ENCODE measurements at regions not wholly inside any gene's neighbourhood (a gene's known extent, or its start where the extent isn't known, plus 50 kb on each side); places are given as distances from the start of the nearest gene placed in this dataset.

- H3K27me3 ChIP-seq (ENCODE audit: insufficient read depth, poor library complexity, severe bottlenecking): no peaks in the 10 kb centered on the region
- no peak for TF ChIP-seq CTCF (IDR thresholded peaks at IDR 0.05; ENCODE audit: poor library complexity, severe bottlenecking)
- no peak overlapping the region for H3K4me3 ChIP-seq (ENCODE audit: severe bottlenecking)
- no peaks in the 10 kb centered on the region for H3K4me1 ChIP-seq (ENCODE audit: insufficient read depth, poor library complexity, severe bottlenecking)
- DNase-seq (ENCODE audit: low spot score) (no peak), ATAC-seq (ENCODE audit: low read depth) (no peak)
- H3K9me3 ChIP-seq (ENCODE audit: severe bottlenecking): no peaks in the 10 kb centered on the region
- no peaks in the 10 kb centered on the region for H3K36me3 ChIP-seq (ENCODE audit: low read depth)
- no peak overlapping the region for H3K27ac ChIP-seq (ENCODE audit: poor library complexity, severe bottlenecking)
Measured at GRCh38 chrX:130990723-130991122, 67.4 kb upstream of the ARHGAP36 start.

- H3K4me3 ChIP-seq (ENCODE audit: severe bottlenecking): no peak overlapping the region
- H3K27me3 ChIP-seq (ENCODE audit: insufficient read depth, poor library complexity, severe bottlenecking): no peaks in the 10 kb centered on the region
- no peaks in the 10 kb centered on the region for H3K4me1 ChIP-seq (ENCODE audit: insufficient read depth, poor library complexity, severe bottlenecking)
- ATAC-seq (ENCODE audit: low read depth) (no peak), DNase-seq (ENCODE audit: low spot score) (no peak)
- H3K36me3 ChIP-seq (ENCODE audit: low read depth): no peaks in the 10 kb centered on the region
- no peak overlapping the region for H3K27ac ChIP-seq (ENCODE audit: poor library complexity, severe bottlenecking)
- no peaks in the 10 kb centered on the region for H3K9me3 ChIP-seq (ENCODE audit: severe bottlenecking)
- TF ChIP-seq CTCF (IDR thresholded peaks at IDR 0.05; ENCODE audit: poor library complexity, severe bottlenecking): peak; percentile 28
Measured at GRCh38 chrX:130994671-130995070, 63.5 kb upstream of the ARHGAP36 start.

- no peak overlapping the region for H3K27ac ChIP-seq (ENCODE audit: poor library complexity, severe bottlenecking)
- TF ChIP-seq CTCF (IDR thresholded peaks at IDR 0.05; ENCODE audit: poor library complexity, severe bottlenecking): no peak
- H3K27me3 ChIP-seq (ENCODE audit: insufficient read depth, poor library complexity, severe bottlenecking): no peaks in the 10 kb centered on the region
- no peaks in the 10 kb centered on the region for H3K36me3 ChIP-seq (ENCODE audit: low read depth)
- H3K9me3 ChIP-seq (ENCODE audit: severe bottlenecking): no peaks in the 10 kb centered on the region
- ATAC-seq (ENCODE audit: low read depth) (no peak), DNase-seq (ENCODE audit: low spot score) (no peak)
- H3K4me1 ChIP-seq (ENCODE audit: insufficient read depth, poor library complexity, severe bottlenecking): no peaks in the 10 kb centered on the region
- H3K4me3 ChIP-seq (ENCODE audit: severe bottlenecking): no peak overlapping the region
Measured at GRCh38 chrX:130995439-130995838, 62.7 kb upstream of the ARHGAP36 start.

- Histone ChIP-seq H3K4me1 (ENCODE audit: insufficient read depth, poor library complexity, severe bottlenecking) (no peaks in the 10 kb centered on the region), H3K9me3 (ENCODE audit: severe bottlenecking) (no peaks in the 10 kb centered on the region), H3K4me3 (ENCODE audit: severe bottlenecking) (no peak overlapping the region), H3K36me3 (ENCODE audit: low read depth) (no peaks in the 10 kb centered on the region), H3K27me3 (ENCODE audit: insufficient read depth, poor library complexity, severe bottlenecking) (no peaks in the 10 kb centered on the region), H3K27ac (ENCODE audit: poor library complexity, severe bottlenecking) (no peak overlapping the region)
- DNase-seq (ENCODE audit: low spot score) (no peak), ATAC-seq (ENCODE audit: low read depth) (no peak)
- no peak for TF ChIP-seq CTCF (IDR thresholded peaks at IDR 0.05; ENCODE audit: poor library complexity, severe bottlenecking)
Measured at GRCh38 chrX:130997314-130997713, 60.8 kb upstream of the ARHGAP36 start.

- Histone ChIP-seq H3K27me3 (ENCODE audit: insufficient read depth, poor library complexity, severe bottlenecking) (no peaks in the 10 kb centered on the region), H3K36me3 (ENCODE audit: low read depth) (no peaks in the 10 kb centered on the region), H3K4me3 (ENCODE audit: severe bottlenecking) (no peak overlapping the region), H3K9me3 (ENCODE audit: severe bottlenecking) (no peaks in the 10 kb centered on the region), H3K27ac (ENCODE audit: poor library complexity, severe bottlenecking) (no peak overlapping the region), H3K4me1 (ENCODE audit: insufficient read depth, poor library complexity, severe bottlenecking) (no peaks in the 10 kb centered on the region)
- no peak for TF ChIP-seq CTCF (IDR thresholded peaks at IDR 0.05; ENCODE audit: poor library complexity, severe bottlenecking)
- DNase-seq (ENCODE audit: low spot score) (no peak), ATAC-seq (ENCODE audit: low read depth) (no peak)
Measured at GRCh38 chrX:130999360-130999759, 58.8 kb upstream of the ARHGAP36 start.

All from RWPE2 (cell line).